K562 (cell line): ENCODE measurements at regions not wholly inside any gene's neighbourhood (a gene's known extent, or its start where the extent isn't known, plus 50 kb on each side); places are given as distances from the start of the nearest gene placed in this dataset.

ENCODE experiments used
- ATAC-seq: fragments of 200-7000 bp; cut with Tn5 transposase; 3 replicates; pipeline ENCODE4 v1.9.1; 2020; ENCODE audit warnings: moderate library complexity
- BruUV-seq: library from RNA; stranded (reverse); fragments of 400-500 nt; replicated peaks from 2 replicates; lab custom pipeline; 2021; lab: Mats Ljungman, UMichigan
- CTCF ChIA-PET: fragments of 300-600 bp; formaldehyde crosslinking; extraction: SDS; loops from one replicate; lab custom pipeline; 2021; ENCODE audit warnings: low intra/inter-chr PET ratio; lab: Yijun Ruan, JAX
- POLR2A ChIA-PET: fragments of 300-600, 350-650 bp; sonication (Branson Sonifier 250); formaldehyde crosslinking; extraction: SDS; loops from one replicate; lab custom pipeline; 2021; ENCODE audit warnings: antibody characterized with exemption, inconsistent platforms; lab: Yijun Ruan, JAX
- DNase-seq, 4 experiments: peaks; one replicate each; pipeline versions ENCODE4 v3.0.0 to v3.0.0-alpha.2; 2011 to 2018; ENCODE audit warnings: low spot score in 3 of 4, mixed read lengths in 3 of 4; ENCODE audit errors: extremely low read depth in 1 of 4
- FAIRE-seq: peaks from 2 replicates; lab custom pipeline; 2011; peaks lifted over from hg19 to GRCh38; lab: Jason Lieb, UNC
- H2AFZ ChIP-seq: 2 replicates; pipeline ENCODE4 v1.6.0; 2011; ENCODE audit warnings: low read depth, low read length, control low read depth, inconsistent platforms
- H3K27ac ChIP-seq: fragments of 200-600 bp; 3 replicates; pipeline ENCODE4 v1.8.0; 2011; ENCODE audit warnings: low read depth, mild to moderate bottlenecking, control low read depth, inconsistent platforms, low read length, moderate library complexity, mixed read lengths; ENCODE audit errors: extremely low read depth
- H3K27me3 ChIP-seq, 2 experiments: fragments of 300-600 bp in 1 of 2; 2 replicates in 1 of 2; 3 replicates in 1 of 2; pipeline versions ENCODE4 v1.6.0 to v1.8.0; 2011; ENCODE audit warnings: inconsistent platforms in 2 of 2, low read length in 2 of 2, mild to moderate bottlenecking in 1 of 2, mixed read lengths in 1 of 2, moderate library complexity in 1 of 2; ENCODE audit not compliant: control insufficient read depth in 2 of 2, insufficient read depth in 2 of 2
- H3K36me3 ChIP-seq: fragments of 300-600 bp; 3 replicates; pipeline ENCODE4 v1.8.0; 2011; ENCODE audit warnings: mild to moderate bottlenecking, low read length, inconsistent platforms; ENCODE audit not compliant: control insufficient read depth, insufficient read depth
- H3K4me1 ChIP-seq, 2 experiments: fragments of 200-600 bp in 1 of 2; replicated peaks in 1 of 2; 2 replicates in 1 of 2; 3 replicates in 1 of 2; pipeline versions ENCODE4 v1.5.1 to v1.8.0; 2011; ENCODE audit warnings: inconsistent platforms in 2 of 2, low read length in 2 of 2, mild to moderate bottlenecking in 1 of 2, mixed read lengths in 1 of 2, moderate library complexity in 1 of 2; ENCODE audit not compliant: control insufficient read depth in 2 of 2, insufficient read depth in 2 of 2
- H3K4me2 ChIP-seq: 2 replicates; pipeline ENCODE4 v1.6.1; 2011; ENCODE audit warnings: low read length, control low read depth, inconsistent platforms, mixed read lengths; ENCODE audit not compliant: insufficient read depth
- H3K4me3 ChIP-seq: fragments of 200-600 bp; sonication (generic), shearing (Covaris generic); 2 replicates; pipeline ENCODE4 v1.5.1; 2016; ENCODE audit warnings: control low read depth, inconsistent platforms
- H3K79me2 ChIP-seq: fragments of 200-600 bp; 3 replicates; pipeline ENCODE4 v1.8.0; 2011; ENCODE audit warnings: low read length, inconsistent platforms; ENCODE audit not compliant: control insufficient read depth, insufficient read depth
- H3K9ac ChIP-seq, 2 experiments: 2 replicates each; pipeline versions ENCODE4 v1.6.0 to v1.6.1; 2011; ENCODE audit warnings: low read depth in 2 of 2, low read length in 2 of 2, control low read depth in 1 of 2, inconsistent platforms in 1 of 2, mild to moderate bottlenecking in 1 of 2, mixed read lengths in 1 of 2; ENCODE audit not compliant: insufficient read depth in 1 of 2
- H3K9me1 ChIP-seq: one replicate; pipeline ENCODE4 v1.6.0; 2011; ENCODE audit warnings: inconsistent platforms, mild to moderate bottlenecking, low read length, moderate library complexity; ENCODE audit not compliant: control insufficient read depth, insufficient read depth
- H3K9me3 ChIP-seq: replicated peaks from 2 replicates; pipeline ENCODE4 v1.5.1; 2011; ENCODE audit warnings: low read depth, low read length, inconsistent platforms; ENCODE audit not compliant: control insufficient read depth, insufficient read depth
- H4K20me1 ChIP-seq: replicated peaks from 2 replicates; pipeline ENCODE4 v1.6.1; 2011; ENCODE audit warnings: low read length, inconsistent platforms, mixed read lengths; ENCODE audit not compliant: control insufficient read depth, insufficient read depth
- ETS1 ChIP-seq: conservative IDR thresholded peaks from 2 replicates; pipeline ENCODE4 v1.6.1; 2011; ENCODE audit warnings: low read depth, mild to moderate bottlenecking, low read length; ENCODE audit not compliant: control insufficient read depth
- FOXO4 ChIP-seq: fragments of 450-650 bp; formaldehyde crosslinking; IDR thresholded peaks from 2 replicates; pipeline ENCODE4 v1.4.0; 2020; ENCODE audit warnings: mild to moderate bottlenecking, moderate library complexity
- GABPB2 ChIP-seq: fragments of 250-450 bp; sonication (Bioruptor Pico); conservative IDR thresholded peaks from 2 replicates; pipeline ENCODE4 v1.5.1; 2021; ENCODE audit warnings: mild to moderate bottlenecking
- GTF2A2 ChIP-seq: IDR thresholded peaks from 2 replicates; pipeline ENCODE4 v1.6.1; 2016; ENCODE audit warnings: mild to moderate bottlenecking, missing genetic modification characterization, missing compliant biosample characterization
- HES1 ChIP-seq: fragments of 450-650 bp; IDR thresholded peaks from 2 replicates; pipeline ENCODE4 v1.6.1; 2016; ENCODE audit warnings: low read depth, mild to moderate bottlenecking, moderate library complexity
- HOMEZ ChIP-seq: fragments of 250-450 bp; sonication (Bioruptor Pico); IDR thresholded peaks from 2 replicates; pipeline ENCODE4 v1.4.0; 2020; ENCODE audit warnings: mild to moderate bottlenecking, moderate library complexity
- MYBL2 ChIP-seq, 2 experiments: fragments of 450-650 bp in 1 of 2; sonication (generic) in 1 of 2; formaldehyde crosslinking in 1 of 2; IDR thresholded peaks; 2 replicates each; pipeline versions ENCODE4 v1.6.1 to v1.8.1; 2017 to 2022; ENCODE audit warnings: borderline replicate concordance in 1 of 2, inconsistent platforms in 1 of 2, low read depth in 1 of 2, mild to moderate bottlenecking in 1 of 2, missing genetic modification reagents in 1 of 2, moderate library complexity in 1 of 2
- PHF21A ChIP-seq: fragments of 450-650 bp; IDR thresholded peaks from 2 replicates; pipeline ENCODE4 v1.6.1; 2017; ENCODE audit warnings: low read depth, borderline replicate concordance
- RNF2 ChIP-seq: sonication (generic); IDR thresholded peaks from 2 replicates; pipeline ENCODE4 v1.6.1; 2016
- SAFB2 ChIP-seq: fragments of 200-400 bp; formaldehyde crosslinking; IDR thresholded peaks from 2 replicates; pipeline ENCODE4 v1.6.1; 2018; ENCODE audit warnings: borderline replicate concordance, low read length, low read depth, moderate library complexity; ENCODE audit not compliant: severe bottlenecking
- SFPQ ChIP-seq: fragments of 200-400 bp; formaldehyde crosslinking; IDR thresholded peaks from 2 replicates; pipeline ENCODE4 v1.6.1; 2017; ENCODE audit warnings: mild to moderate bottlenecking, low read depth, low read length, moderate library complexity
- SOX6 ChIP-seq: fragments of 450-650 bp; IDR thresholded peaks from 2 replicates; pipeline ENCODE4 v1.6.1; 2014; ENCODE audit warnings: mild to moderate bottlenecking
- TFAM ChIP-seq: fragments of 250-450 bp; sonication (Bioruptor Pico); conservative IDR thresholded peaks from 2 replicates; pipeline ENCODE4 v1.5.0; 2021; ENCODE audit warnings: mild to moderate bottlenecking, moderate library complexity
- ZNF165 ChIP-seq: fragments of 250-450 bp; sonication (Bioruptor Pico); IDR thresholded peaks from 2 replicates; pipeline ENCODE4 v1.4.0; 2020; ENCODE audit warnings: borderline replicate concordance
- ZNF77 ChIP-seq: fragments of 250-450 bp; sonication (Bioruptor Pico); IDR thresholded peaks from 2 replicates; pipeline ENCODE4 v1.5.0; 2020
- WGBS: fragments of 100-300 bp; shearing (Covaris generic); methylation state at CpG from one replicate; pipeline ENCODE4 v1.1.6; 2016; ENCODE audit warnings: low coverage, mixed read lengths; ENCODE audit not compliant: insufficient coverage; ENCODE audit errors: missing lambda C conversion rate; 5-methylcytosine and 5-hydroxymethylcytosine counted together
- in situ Hi-C: fragments of 300-500 bp; cut with MboI; formaldehyde crosslinking; loops from 4 replicates; pipeline ENCODE4 v1.15.0; 2018; ENCODE audit warnings: inconsistent platforms, mixed read lengths
- intact Hi-C: fragments of 100-400 bp; cut with micrococcal nuclease; formaldehyde crosslinking; loops from 2 replicates; pipeline ENCODE4 v1.14.2; 2022

GRCh38 chr12:126404293-126404881 is 1339.2 kb downstream of the AACS start:
- ChIA-PET CTCF (no interaction called here), POLR2A (no interaction called here)
- Histone ChIP-seq H3K27ac (no peak overlapping the region), H2AFZ (no peak overlapping the region), H3K27me3 (no peaks in the 10 kb centered on the region), H4K20me1 (no peaks in the 10 kb centered on the region), H3K9ac (no peak overlapping the region), H3K79me2 (no peaks in the 10 kb centered on the region), H3K36me3 (no peaks in the 10 kb centered on the region), H3K4me3 (no peak overlapping the region), H3K9me1 (no peaks in the 10 kb centered on the region), H3K4me1 (no peaks in the 10 kb centered on the region), H3K4me2 (no peak overlapping the region), H3K9me3 (peaks cover 2% of the 10 kb centered on the region; the same call in 1 of the 2 replicates)
- DNase-seq (no peak), ATAC-seq (no peak), FAIRE-seq (no peak)
- intact Hi-C loops = no loop called here
- in situ Hi-C loops = no loop called here
- WGBS = 0% methylated on average over 5 of the region's 5 CpGs
- no TSS peak for BruUV-seq
- no peak for TF ChIP-seq FOXO4 (CRISPR knock-in tag)
- TF ChIP-seq GABPB2 (CRISPR knock-in tag) = no peak
- no peak for TF ChIP-seq MYBL2 (IDR thresholded peaks at IDR 0.05; ENCODE audit: low read depth)
- no peak for TF ChIP-seq MYBL2 (CRISPR knock-in tag; IDR thresholded peaks at IDR 0.05; ENCODE audit: borderline replicate concordance)
- TF ChIP-seq ETS1 = no peak
- no peak for TF ChIP-seq HOMEZ (CRISPR knock-in tag)
- TF ChIP-seq ZNF77 (CRISPR knock-in tag) = no peak
- no peak for TF ChIP-seq SOX6
- TF ChIP-seq SFPQ = no peak
- TF ChIP-seq PHF21A = no peak
- TF ChIP-seq GTF2A2 (tag) = no peak
- TF ChIP-seq HES1 = no peak
- no peak for TF ChIP-seq RNF2
- no peak for TF ChIP-seq SAFB2
- no peak for TF ChIP-seq TFAM (CRISPR knock-in tag)
- no peak for TF ChIP-seq ZNF165 (CRISPR knock-in tag)
